Calu3 (cell line): ENCODE measurements at regions not wholly inside any gene's neighbourhood (a gene's known extent, or its start where the extent isn't known, plus 50 kb on each side); places are given as distances from the start of the nearest gene placed in this dataset.

ENCODE experiments used
- BruUV-seq: library from RNA; stranded (reverse); fragments of 400-500 nt; replicated peaks from 2 replicates; lab custom pipeline; 2021; lab: Mats Ljungman, UMichigan
- CTCF ChIA-PET: fragments of 300-600 bp; sonication (Branson Sonifier 250); formaldehyde crosslinking; loops from one replicate; lab custom pipeline; 2022; ENCODE audit warnings: antibody characterized with exemption; lab: Charles Lee
- DNase-seq: peaks from one replicate; pipeline ENCODE4 v3.0.0; 2022
- H3K27ac Mint-ChIP-seq: one replicate; pipeline ENCODE4 v1.8.0; 2022; ENCODE audit warnings: mixed read lengths; ENCODE audit not compliant: unreplicated experiment
- H3K27me3 Mint-ChIP-seq: one replicate; pipeline ENCODE4 v1.8.0; 2022; ENCODE audit warnings: mixed read lengths; ENCODE audit not compliant: unreplicated experiment
- H3K36me3 Mint-ChIP-seq: one replicate; pipeline ENCODE4 v1.8.0; 2022; ENCODE audit warnings: mild to moderate bottlenecking, moderate library complexity, mixed read lengths; ENCODE audit not compliant: insufficient read depth, unreplicated experiment
- H3K4me1 Mint-ChIP-seq: one replicate; pipeline ENCODE4 v1.8.0; 2022; ENCODE audit warnings: mild to moderate bottlenecking, low read depth, mixed read lengths; ENCODE audit not compliant: unreplicated experiment
- H3K4me3 Mint-ChIP-seq: one replicate; pipeline ENCODE4 v1.8.0; 2022; ENCODE audit warnings: mild to moderate bottlenecking, low read depth, moderate library complexity, mixed read lengths; ENCODE audit not compliant: unreplicated experiment
- H3K9me3 Mint-ChIP-seq: one replicate; pipeline ENCODE4 v1.8.0; 2022; ENCODE audit warnings: low read depth, mixed read lengths; ENCODE audit not compliant: unreplicated experiment
- intact Hi-C: fragments of 100-400 bp; cut with micrococcal nuclease; formaldehyde crosslinking; loops from one replicate; pipeline ENCODE4 v1.10.0; 2022; ENCODE audit not compliant: unreplicated experiment
- TF ChIP-seq, protein P1 (sequence below): fragments of 200-600 bp; IDR thresholded peaks from one replicate; pipeline ENCODE4 v1.8.0; 2022; ENCODE audit warnings: antibody characterized with exemption; ENCODE audit not compliant: unreplicated experiment

DNA sequence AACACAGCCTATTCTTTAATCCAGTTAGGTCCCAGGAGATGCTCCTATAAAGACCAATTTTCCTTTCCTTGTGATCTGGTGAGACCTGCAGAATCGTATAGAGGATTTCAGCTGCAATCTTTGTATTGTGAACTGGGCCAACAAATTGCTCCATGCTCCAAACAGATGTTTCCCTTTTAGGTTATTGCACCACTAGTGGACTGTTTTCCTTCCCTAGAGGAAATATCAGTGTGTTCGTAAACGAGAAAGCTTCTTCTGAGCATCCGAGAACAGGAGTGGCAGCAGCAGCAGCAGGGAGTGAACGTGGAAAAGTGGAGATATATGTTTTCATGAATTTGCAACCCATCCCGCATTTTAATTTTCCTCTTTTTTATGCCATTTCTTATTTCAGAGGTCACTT is 344.1 kb upstream of the PDE3A start:
- CTCF ChIA-PET, result no interaction called here
- no peaks in the 10 kb centered on the region for H3K36me3 Mint-ChIP-seq
- no peak overlapping the region for H3K27ac Mint-ChIP-seq
- intact Hi-C loops, result no loop called here
- TF ChIP-seq, protein P1, sequence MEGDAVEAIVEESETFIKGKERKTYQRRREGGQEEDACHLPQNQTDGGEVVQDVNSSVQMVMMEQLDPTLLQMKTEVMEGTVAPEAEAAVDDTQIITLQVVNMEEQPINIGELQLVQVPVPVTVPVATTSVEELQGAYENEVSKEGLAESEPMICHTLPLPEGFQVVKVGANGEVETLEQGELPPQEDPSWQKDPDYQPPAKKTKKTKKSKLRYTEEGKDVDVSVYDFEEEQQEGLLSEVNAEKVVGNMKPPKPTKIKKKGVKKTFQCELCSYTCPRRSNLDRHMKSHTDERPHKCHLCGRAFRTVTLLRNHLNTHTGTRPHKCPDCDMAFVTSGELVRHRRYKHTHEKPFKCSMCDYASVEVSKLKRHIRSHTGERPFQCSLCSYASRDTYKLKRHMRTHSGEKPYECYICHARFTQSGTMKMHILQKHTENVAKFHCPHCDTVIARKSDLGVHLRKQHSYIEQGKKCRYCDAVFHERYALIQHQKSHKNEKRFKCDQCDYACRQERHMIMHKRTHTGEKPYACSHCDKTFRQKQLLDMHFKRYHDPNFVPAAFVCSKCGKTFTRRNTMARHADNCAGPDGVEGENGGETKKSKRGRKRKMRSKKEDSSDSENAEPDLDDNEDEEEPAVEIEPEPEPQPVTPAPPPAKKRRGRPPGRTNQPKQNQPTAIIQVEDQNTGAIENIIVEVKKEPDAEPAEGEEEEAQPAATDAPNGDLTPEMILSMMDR, result no peak
- no peaks in the 10 kb centered on the region for H3K4me1 Mint-ChIP-seq
- BruUV-seq, result no TSS peak
- H3K4me3 Mint-ChIP-seq, result no peak overlapping the region
- no peaks in the 10 kb centered on the region for H3K27me3 Mint-ChIP-seq
- no peak for DNase-seq
- H3K9me3 Mint-ChIP-seq, result peaks cover 2% of the 10 kb centered on the region

DNA sequence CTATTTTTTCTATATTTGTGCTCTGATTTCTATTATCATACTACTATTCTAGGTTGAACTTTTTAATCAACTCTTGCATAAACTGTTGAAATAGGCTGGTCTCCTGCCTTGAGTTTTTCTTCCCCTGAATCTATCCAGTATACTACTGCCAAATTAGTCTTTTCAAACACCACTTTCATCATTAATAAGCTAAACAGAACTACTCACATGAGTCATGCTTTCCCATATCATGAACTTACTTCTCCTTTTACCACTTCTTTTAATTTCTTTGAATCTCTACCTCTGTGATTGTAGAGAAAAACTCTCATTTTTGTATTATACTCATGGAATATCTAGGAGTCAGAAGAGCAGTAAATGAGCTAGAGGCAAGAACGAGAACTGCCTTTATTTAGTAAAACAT is 340.3 kb upstream of the PDE3A start:
- H3K36me3 Mint-ChIP-seq, result no peaks in the 10 kb centered on the region
- peaks cover 2% of the 10 kb centered on the region for H3K9me3 Mint-ChIP-seq
- TF ChIP-seq, protein P1, result no peak
- no peaks in the 10 kb centered on the region for H3K4me1 Mint-ChIP-seq
- BruUV-seq, result no TSS peak
- no peak for DNase-seq
- intact Hi-C loops, result no loop called here
- CTCF ChIA-PET, result no interaction called here
- no peak overlapping the region for H3K27ac Mint-ChIP-seq
- H3K27me3 Mint-ChIP-seq, result no peaks in the 10 kb centered on the region
- no peak overlapping the region for H3K4me3 Mint-ChIP-seq

DNA sequence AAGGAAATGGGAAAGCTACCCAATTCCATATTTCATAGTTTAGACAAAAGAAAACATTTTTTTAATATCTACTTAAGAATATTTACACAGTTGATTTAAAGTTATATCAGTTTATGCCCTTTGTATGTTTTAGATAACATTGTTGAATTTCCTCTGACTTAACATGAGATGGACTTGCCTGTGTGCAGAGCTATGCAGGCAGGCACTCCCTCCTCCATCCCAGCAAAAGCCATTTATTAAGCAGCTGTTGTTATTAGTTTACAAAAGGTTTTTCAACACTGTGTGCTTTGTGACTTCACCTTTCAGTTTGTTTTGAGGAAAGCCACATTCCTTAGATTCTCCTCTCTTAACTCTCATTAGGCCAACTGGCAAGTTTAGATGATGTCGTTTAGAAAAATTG is 337.5 kb upstream of the PDE3A start:
- CTCF ChIA-PET, result interaction anchor here (0.7 to 1.1 kb wide), 3 partner anchors 14 to 381 kb away, joined by 3 to 5 read pairs (median 3); partner anchors contain the start of gene PDE3A
- H3K4me3 Mint-ChIP-seq, result no peak overlapping the region

DNA sequence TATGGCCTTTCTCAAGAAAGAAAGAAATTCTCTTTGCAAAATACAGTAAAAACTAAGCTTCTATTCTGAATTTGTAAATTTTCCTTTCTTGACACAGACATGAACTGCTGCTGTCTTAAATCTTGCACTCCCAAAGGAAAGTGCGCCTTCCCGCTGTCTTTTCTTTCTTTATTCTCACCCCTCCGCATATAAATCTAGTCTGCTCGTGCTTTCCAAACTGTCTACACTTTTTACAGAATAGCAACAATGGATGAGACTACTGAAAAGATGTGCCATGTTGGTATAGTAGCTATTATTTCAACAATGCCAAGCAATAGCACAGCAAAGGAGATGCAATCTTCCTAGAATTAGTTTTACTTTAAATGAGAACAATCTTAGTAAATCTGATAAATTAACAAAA is 328.8 kb upstream of the PDE3A start:
- no peaks in the 10 kb centered on the region for H3K4me1 Mint-ChIP-seq
- no peak for DNase-seq
- CTCF ChIA-PET, result no interaction called here
- TF ChIP-seq, protein P1, result no peak
- no peaks in the 10 kb centered on the region for H3K36me3 Mint-ChIP-seq
- H3K27me3 Mint-ChIP-seq, result no peaks in the 10 kb centered on the region
- intact Hi-C loops, result no loop called here
- no peak overlapping the region for H3K27ac Mint-ChIP-seq
- H3K4me3 Mint-ChIP-seq, result no peak overlapping the region
- BruUV-seq, result no TSS peak
- H3K9me3 Mint-ChIP-seq, result no peaks in the 10 kb centered on the region

More for the DNA sequence above, 337.5 kb upstream of the PDE3A start:
- no peaks in the 10 kb centered on the region for H3K27me3 Mint-ChIP-seq
- peak; percentile 8 for DNase-seq
- H3K4me1 Mint-ChIP-seq, result no peaks in the 10 kb centered on the region
- no peak overlapping the region for H3K27ac Mint-ChIP-seq
- BruUV-seq, result no TSS peak
- peaks cover 2% of the 10 kb centered on the region for H3K9me3 Mint-ChIP-seq
- intact Hi-C loops, result no loop called here
- H3K36me3 Mint-ChIP-seq, result no peaks in the 10 kb centered on the region
- TF ChIP-seq, protein P1, result no peak
